NAMALWA (cell line): ENCODE measurements at regions not wholly inside any gene's neighbourhood (a gene's known extent, or its start where the extent isn't known, plus 50 kb on each side); places are given as distances from the start of the nearest gene placed in this dataset.

Experiments
- DNase-seq: peaks from one replicate; pipeline ENCODE4 v3.0.0-alpha.2; 2015; ENCODE audit warnings: low spot score

GRCh38 chr16:77553130-77553529, 118.3 kb upstream of the ADAMTS18 start:
- no peak for DNase-seq

GRCh38 chr16:77555126-77555525, 120.3 kb upstream of the ADAMTS18 start:
- no peak for DNase-seq

- DNase-seq, result no peak
Observed at GRCh38 chr16:77555791-77556190, 121.0 kb upstream of the ADAMTS18 start.

GRCh38 chr16:77556201-77556873, 121.5 kb upstream of the ADAMTS18 start:
- DNase-seq, result no peak

- DNase-seq, result no peak
Observed at GRCh38 chr16:77557385-77557784, 122.6 kb upstream of the ADAMTS18 start.

GRCh38 chr16:77558786-77559185, 124.0 kb upstream of the ADAMTS18 start:
- DNase-seq, result no peak

GRCh38 chr16:77562497-77562896, 127.7 kb upstream of the ADAMTS18 start:
- DNase-seq, result no peak

- no peak for DNase-seq
Observed at GRCh38 chr16:77564791-77565390, 130.1 kb upstream of the ADAMTS18 start.

- no peak for DNase-seq
Observed at GRCh38 chr16:77569406-77569805, 134.6 kb upstream of the ADAMTS18 start.

- DNase-seq, result no peak
Observed at GRCh38 chr16:77570574-77570973, 135.7 kb upstream of the ADAMTS18 start.

GRCh38 chr16:77571115-77571862, 136.5 kb upstream of the ADAMTS18 start:
- DNase-seq, result no peak

GRCh38 chr16:77574867-77575624, 140.2 kb upstream of the ADAMTS18 start:
- no peak for DNase-seq

- no peak for DNase-seq
Observed at GRCh38 chr16:77579351-77579891, 142.9 kb upstream of the NUDT7 start.

GRCh38 chr16:77581706-77582105, 140.6 kb upstream of the NUDT7 start:
- DNase-seq, result no peak

GRCh38 chr16:77584205-77584859, 138.0 kb upstream of the NUDT7 start:
- peak; percentile 76 for DNase-seq

GRCh38 chr16:77585379-77586251, 136.7 kb upstream of the NUDT7 start:
- DNase-seq, result no peak

- DNase-seq, result no peak
Observed at GRCh38 chr16:77588389-77588788, 133.9 kb upstream of the NUDT7 start.

- no peak for DNase-seq
Observed at GRCh38 chr16:77589071-77589765, 133.1 kb upstream of the NUDT7 start.

GRCh38 chr16:77590707-77591106, 131.6 kb upstream of the NUDT7 start:
- no peak for DNase-seq

GRCh38 chr16:77591347-77591746, 131.0 kb upstream of the NUDT7 start:
- no peak for DNase-seq
